ENCODE measurements at regions not wholly inside any gene's neighbourhood (a gene's known extent, or its start where the extent isn't known, plus 50 kb on each side); places are given as distances from the start of the nearest gene placed in this dataset.

DNA sequence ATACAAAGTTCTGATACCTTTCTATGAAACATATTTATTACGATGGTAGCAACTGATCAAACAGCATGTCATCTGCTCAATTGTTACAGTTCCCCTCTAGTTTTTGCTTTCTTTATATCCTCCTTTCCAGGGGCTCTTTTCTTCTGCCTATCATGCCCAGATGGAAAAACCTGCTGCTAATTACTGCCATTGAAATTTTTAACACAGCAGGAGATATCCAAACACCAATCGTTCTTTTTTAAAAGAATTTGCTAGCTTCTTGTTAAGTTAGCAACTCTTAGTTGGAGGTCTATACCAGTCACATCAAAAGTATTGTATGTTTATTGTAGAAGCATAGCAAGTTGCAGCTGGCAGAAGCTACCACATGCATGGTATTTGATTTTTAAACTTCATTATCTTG lies 768.5 kb downstream of the NXPH1 start:
- TF ChIP-seq, protein P1, sequence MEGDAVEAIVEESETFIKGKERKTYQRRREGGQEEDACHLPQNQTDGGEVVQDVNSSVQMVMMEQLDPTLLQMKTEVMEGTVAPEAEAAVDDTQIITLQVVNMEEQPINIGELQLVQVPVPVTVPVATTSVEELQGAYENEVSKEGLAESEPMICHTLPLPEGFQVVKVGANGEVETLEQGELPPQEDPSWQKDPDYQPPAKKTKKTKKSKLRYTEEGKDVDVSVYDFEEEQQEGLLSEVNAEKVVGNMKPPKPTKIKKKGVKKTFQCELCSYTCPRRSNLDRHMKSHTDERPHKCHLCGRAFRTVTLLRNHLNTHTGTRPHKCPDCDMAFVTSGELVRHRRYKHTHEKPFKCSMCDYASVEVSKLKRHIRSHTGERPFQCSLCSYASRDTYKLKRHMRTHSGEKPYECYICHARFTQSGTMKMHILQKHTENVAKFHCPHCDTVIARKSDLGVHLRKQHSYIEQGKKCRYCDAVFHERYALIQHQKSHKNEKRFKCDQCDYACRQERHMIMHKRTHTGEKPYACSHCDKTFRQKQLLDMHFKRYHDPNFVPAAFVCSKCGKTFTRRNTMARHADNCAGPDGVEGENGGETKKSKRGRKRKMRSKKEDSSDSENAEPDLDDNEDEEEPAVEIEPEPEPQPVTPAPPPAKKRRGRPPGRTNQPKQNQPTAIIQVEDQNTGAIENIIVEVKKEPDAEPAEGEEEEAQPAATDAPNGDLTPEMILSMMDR (IDR thresholded peaks at IDR 0.05; ENCODE audit: low read length) = no peak
- TF ChIP-seq EZH2 (IDR thresholded peaks at IDR 0.05; ENCODE audit: borderline replicate concordance, low read length) = no peak

All from OCI-LY1 (cell line).